ENCODE measurements at regions not wholly inside any gene's neighbourhood (a gene's known extent, or its start where the extent isn't known, plus 50 kb on each side); places are given as distances from the start of the nearest gene placed in this dataset.

- TF ChIP-seq POLR2AphosphoS5 (IDR thresholded peaks at IDR 0.05; ENCODE audit: low read depth, low read length) (no peak), REST (IDR thresholded peaks at IDR 0.05; ENCODE audit: insufficient read depth in 1 of 2, low read depth in 2 of 2, low read length in 2 of 2) (no peak), TAF1 (IDR thresholded peaks at IDR 0.05; ENCODE audit: borderline replicate concordance, insufficient read depth, low read length) (no peak), SIN3A (IDR thresholded peaks at IDR 0.05; ENCODE audit: borderline replicate concordance, insufficient read depth, low read length) (no peak)
Observed at GRCh38 chr4:107212565-107212964, 176.5 kb upstream of the DKK2 start.

All from PFSK-1 (cell line).